Sigmoid colon (tissue), 3 donors: ENCODE measurements at regions not wholly inside any gene's neighbourhood (a gene's known extent, or its start where the extent isn't known, plus 50 kb on each side); places are given as distances from the start of the nearest gene placed in this dataset.

Experiments used
- CTCF ChIP-seq, 4 experiments: fragments of 450-650 bp in 3 of 4; fragments of 200-600 bp in 1 of 4; IDR thresholded peaks; one replicate each; pipeline ENCODE4 v1.5.1; 2016 to 2019; ENCODE audit warnings: antibody characterized with exemption in 4 of 4, mild to moderate bottlenecking in 3 of 4, moderate library complexity in 2 of 4
- POLR2A ChIP-seq, 2 donors: fragments of 450-650 bp; IDR thresholded peaks; one replicate each; pipeline ENCODE4 v1.6.1; 2016; ENCODE audit warnings: antibody characterized with exemption in 2 of 2, mild to moderate bottlenecking in 2 of 2, moderate library complexity in 2 of 2

- TF ChIP-seq CTCF (IDR thresholded peaks at IDR 0.05) = no peak
- no peak for TF ChIP-seq POLR2A (IDR thresholded peaks at IDR 0.05)
Observed at GRCh38 chr20:61123286-61123685, 128.8 kb upstream of the CDH4 start.
